GM12865 (cell line): ENCODE measurements at regions not wholly inside any gene's neighbourhood (a gene's known extent, or its start where the extent isn't known, plus 50 kb on each side); places are given as distances from the start of the nearest gene placed in this dataset.
"Not testable (repeated sequence)": the region's sequence is repeated elsewhere in the genome, so short reads cannot be mapped to it uniquely, and the experiment has no call there.

Source experiments
- DNase-seq: peaks from one replicate; pipeline ENCODE4 v3.0.0; 2010; ENCODE audit warnings: low read depth
- H3K4me3 ChIP-seq: 2 replicates; pipeline ENCODE4 v1.5.1; 2011; ENCODE audit warnings: mild to moderate bottlenecking, low read depth, low read length, control low read depth
- TF ChIP-seq, protein P1 (sequence below): IDR thresholded peaks from 2 replicates; pipeline ENCODE4 v1.5.1; 2011; ENCODE audit warnings: low read length, control low read depth, low read depth, inconsistent platforms; ENCODE audit not compliant: insufficient read depth; ENCODE audit errors: missing control alignments

DNA sequence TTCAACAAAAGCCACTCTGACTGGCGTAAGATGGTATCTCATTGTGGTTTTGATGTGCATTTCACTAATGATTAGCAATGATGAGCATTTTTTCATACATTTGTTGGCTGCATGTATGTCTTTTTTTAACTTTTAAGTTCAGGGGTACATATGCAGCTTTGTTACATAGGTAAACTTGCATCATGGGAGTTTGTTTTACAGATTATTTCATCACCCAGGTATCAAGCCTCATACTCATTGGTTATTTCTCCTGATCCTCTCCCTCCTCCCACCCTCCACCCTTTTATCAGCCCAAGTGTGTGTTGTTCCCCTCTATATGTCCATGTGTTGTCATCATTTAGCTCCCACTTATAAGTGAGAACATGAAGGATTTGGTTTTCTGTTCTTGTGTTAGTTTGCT lies 154.1 kb upstream of the POGK start:
- DNase-seq = no peak
- TF ChIP-seq, protein P1, sequence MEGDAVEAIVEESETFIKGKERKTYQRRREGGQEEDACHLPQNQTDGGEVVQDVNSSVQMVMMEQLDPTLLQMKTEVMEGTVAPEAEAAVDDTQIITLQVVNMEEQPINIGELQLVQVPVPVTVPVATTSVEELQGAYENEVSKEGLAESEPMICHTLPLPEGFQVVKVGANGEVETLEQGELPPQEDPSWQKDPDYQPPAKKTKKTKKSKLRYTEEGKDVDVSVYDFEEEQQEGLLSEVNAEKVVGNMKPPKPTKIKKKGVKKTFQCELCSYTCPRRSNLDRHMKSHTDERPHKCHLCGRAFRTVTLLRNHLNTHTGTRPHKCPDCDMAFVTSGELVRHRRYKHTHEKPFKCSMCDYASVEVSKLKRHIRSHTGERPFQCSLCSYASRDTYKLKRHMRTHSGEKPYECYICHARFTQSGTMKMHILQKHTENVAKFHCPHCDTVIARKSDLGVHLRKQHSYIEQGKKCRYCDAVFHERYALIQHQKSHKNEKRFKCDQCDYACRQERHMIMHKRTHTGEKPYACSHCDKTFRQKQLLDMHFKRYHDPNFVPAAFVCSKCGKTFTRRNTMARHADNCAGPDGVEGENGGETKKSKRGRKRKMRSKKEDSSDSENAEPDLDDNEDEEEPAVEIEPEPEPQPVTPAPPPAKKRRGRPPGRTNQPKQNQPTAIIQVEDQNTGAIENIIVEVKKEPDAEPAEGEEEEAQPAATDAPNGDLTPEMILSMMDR = no peak
- H3K4me3 ChIP-seq = no peak overlapping the region

DNA sequence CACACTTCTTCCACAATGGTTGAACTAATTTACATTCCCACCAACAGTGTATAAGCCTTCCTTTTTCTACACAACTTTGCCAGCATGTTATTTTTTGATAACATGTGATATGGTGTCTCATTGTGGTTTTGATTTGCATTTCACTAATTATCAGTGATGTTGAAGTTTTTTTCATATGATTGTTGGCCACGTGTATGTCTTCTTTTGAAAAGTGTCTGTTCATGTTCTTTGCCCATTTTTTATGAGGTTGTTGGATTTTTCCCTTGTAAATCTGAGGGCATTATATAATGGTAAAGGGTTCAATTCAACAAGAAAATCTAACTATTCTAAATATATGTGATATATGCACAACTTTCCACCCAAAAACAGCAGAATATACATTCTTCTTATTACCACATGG lies 153.4 kb upstream of the POGK start:
- not testable (repeated sequence) for DNase-seq, H3K4me3 ChIP-seq

DNA sequence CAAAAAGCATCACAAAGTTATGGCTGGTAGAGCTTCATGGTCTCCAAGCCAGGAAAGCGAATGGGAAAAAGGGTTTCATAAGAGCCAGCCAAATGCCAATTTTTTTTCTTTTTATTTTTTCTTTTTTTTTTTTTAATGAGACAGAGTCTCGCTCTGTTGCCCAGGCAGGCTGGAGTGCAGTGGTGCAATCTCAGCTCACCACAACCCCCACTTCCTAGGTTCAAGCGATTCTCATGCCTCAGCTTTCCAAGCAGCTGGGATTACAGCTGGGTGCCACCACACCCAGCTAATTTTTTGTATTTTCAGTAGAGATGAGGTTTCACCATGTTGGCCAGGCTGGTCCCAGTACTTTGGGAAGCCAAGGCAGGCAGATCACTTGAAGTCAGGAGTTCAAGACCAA lies 148.7 kb upstream of the POGK start:
- DNase-seq, H3K4me3 ChIP-seq: not testable (repeated sequence)

DNA sequence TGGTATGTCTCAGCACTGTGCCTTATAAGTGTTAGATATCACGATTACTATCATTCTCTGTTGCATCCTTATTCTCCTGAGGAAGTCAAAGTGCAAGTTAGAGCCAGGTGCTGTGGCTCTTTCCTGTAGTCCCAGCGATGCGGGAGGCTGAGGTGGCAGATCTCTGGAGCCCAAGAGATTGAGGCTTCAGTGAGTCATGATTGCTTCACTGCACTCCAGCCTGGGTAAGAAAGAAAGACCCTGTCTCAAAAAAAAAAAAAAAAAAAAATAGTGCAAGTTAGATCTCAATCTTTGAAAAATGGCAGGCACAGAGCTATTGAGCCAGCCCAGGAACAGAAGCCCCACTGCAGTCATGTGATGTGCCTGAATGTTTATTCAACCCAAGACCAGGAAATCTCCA lies 147.8 kb upstream of the POGK start:
- no peak for DNase-seq

DNA sequence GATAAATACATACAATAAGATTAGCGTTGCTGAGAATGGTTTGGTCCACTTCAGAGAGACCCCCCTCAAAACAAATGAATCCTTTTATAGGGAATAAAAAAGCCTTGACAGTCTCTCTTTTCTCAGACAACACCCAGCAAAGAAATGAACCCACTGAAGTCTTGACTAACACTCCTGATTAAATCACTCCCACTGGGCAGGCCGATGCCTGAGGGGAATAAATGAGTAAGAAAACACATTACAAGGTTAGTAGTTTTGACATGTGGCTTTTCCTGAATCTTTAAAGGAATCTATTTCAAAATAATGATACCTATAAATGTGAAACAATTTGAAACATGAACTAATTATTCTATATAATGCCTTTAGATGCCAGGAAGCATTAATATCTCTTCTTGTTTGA lies 146.9 kb upstream of the POGK start:
- H3K4me3 ChIP-seq = no peak overlapping the region
- no peak for DNase-seq
- TF ChIP-seq, protein P1 = no peak

More for the DNA sequence above, 147.8 kb upstream of the POGK start:
- TF ChIP-seq, protein P1 = no peak
- no peak overlapping the region for H3K4me3 ChIP-seq

DNA sequence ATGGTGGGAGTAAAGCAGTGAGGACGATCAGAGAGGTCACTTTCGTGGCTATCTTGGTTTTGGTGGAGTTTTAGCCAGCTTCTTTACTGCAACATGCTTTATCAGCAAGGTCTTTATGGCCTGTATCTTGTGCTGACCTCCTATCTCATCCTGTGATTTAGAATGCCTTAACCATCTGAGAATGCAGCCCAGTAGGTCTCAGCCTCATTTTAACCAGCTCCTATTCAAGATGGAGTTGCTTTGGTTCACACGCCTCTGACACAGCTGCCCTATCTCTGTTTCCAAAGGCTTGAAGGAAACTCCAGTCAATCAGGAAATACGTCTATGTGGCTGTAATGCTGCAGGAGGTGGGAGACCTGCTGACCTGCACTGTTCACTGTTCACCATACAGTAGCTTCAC lies 146.1 kb upstream of the POGK start:
- H3K4me3 ChIP-seq = no peak overlapping the region
- DNase-seq = no peak
- TF ChIP-seq, protein P1 = no peak

DNA sequence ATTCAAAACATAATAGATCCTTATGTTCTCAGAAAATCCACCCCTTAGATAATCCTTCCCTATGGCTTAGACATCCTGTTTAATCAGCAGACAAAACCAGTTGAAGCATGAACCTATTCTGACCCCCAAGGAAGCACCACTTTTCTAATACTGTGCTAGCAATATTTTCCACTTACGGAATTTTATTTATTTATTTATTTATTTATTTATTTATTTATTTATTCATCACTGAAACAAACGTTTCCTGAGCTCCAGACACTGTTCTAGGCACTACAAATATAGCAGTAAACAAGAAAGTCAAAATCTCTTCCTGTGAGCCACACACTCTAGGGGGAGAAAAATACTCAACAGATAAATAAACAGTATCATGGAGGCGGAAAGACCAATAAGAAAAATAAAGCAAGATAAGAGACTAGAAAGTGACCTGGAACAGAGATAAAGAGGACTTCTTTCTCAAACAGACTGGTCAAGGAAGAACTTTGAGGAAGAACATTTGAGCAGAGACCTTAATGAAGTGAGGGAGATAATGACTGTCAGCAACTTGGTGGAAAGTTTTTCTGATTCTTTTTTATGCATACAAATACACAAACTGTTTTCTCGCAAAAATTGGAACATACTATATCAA lies 145.5 kb upstream of the POGK start:
- H3K4me3 ChIP-seq = no peak overlapping the region
- TF ChIP-seq, protein P1 = no peak
- DNase-seq = no peak

DNA sequence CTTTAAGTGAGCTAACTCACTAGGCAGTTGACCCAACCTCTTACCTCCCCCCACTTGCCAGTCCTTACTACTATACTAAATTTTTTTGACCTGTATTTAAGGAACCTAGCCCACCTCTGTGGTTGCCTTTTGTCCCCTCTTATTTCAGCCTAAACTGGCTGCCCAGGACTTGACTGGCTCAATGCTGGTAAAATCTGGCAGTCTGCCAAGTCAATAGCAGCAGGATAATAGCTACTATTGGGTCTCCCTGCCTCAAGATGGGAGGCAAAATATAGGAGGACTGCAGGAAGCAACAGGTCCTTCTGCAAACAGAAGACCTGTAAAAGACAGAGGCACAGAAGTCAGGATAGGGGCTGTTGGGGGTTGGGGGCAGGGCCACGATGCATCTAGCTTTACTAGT lies 144.2 kb upstream of the POGK start:
- H3K4me3 ChIP-seq = no peak overlapping the region
- no peak for DNase-seq
- TF ChIP-seq, protein P1 = no peak

DNA sequence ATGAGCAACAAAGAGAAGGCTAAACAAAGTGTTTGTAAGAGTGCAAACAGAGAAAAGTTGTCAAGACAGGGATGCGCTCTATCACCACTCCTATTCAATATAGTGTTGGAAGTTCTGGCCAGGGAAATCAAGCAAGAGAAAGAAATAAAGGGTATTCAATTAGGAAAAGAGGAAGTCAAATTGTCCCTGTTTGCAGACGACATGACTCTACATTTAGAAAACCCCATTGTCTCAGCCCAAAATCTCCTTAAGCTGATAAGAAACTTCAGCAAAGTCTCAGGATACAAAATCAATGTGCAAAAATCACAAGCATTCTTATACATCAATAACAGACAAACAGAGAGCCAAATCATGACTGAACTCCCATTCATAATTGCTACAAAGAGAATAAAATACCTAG lies 143.4 kb upstream of the POGK start:
- DNase-seq, H3K4me3 ChIP-seq: not testable (repeated sequence)
